HG02571 (cell line): ENCODE measurements at regions not wholly inside any gene's neighbourhood (a gene's known extent, or its start where the extent isn't known, plus 50 kb on each side); places are given as distances from the start of the nearest gene placed in this dataset.
A peak's percentile ranks its signal among the peaks of the same experiment; 100 is the strongest.

Experiments used
- ATAC-seq: cut with Tn5 transposase; IDR thresholded peaks from one replicate; pipeline ENCODE4 v1.9.1; 2021; ENCODE audit warnings: mild to moderate bottlenecking, moderate library complexity; ENCODE audit not compliant: unreplicated experiment

DNA sequence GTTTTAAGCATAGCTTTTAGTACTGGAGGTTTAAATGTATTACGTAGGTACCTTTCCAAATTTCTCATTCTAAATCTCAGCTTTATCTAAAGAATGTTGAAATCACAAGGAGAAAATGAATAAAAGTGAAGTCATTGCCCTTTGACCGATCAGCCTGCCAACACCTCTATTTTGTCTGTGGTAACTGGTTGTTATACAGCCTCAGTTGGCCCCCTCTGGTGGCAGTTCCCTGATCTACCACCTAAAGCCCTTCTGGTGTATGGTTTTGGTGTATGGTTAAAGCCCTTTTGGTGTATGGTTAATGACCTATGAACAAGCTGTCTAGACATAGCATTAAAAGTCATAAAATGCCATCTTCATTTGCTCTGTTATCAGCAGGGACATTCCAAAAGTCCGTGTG is 378.2 kb upstream of the AZI2 start:
- peak; percentile 77 for ATAC-seq

DNA sequence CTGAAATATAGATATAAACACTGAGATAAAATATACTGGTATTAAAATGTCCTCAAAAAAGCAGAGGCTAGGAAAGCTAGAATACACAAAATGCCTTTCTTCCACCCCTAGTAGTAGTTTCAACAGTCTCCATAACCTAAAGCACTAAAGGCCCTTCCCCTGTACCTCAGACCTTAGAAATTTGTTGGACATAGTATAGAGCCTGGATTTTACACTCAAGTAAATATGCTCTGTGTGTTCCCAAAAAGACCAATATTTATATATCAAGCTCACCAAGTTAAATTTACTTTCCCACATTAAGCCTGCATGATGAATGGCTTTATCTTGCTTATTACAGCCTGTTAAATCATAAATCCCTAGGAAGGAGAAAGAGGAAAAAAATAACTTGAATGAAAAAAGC is 378.7 kb upstream of the AZI2 start:
- ATAC-seq = no peak

DNA sequence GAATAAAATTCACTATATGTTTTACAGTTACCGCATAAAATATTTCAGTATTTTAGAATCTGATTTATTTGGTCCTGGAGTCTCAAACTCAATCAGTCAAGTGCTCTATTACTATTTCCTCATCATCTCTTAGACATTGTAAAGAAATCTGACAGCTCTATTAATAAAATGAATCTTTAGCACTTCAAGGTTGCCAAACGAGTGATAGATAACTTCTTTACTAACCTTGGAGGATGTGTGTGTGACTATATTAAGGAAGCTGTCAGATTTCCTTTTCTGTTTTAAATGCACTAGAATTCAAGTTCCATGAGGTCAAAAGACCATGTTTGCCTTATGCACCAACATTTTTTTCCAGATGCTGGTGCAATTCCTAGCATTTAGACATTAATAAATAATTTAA is 389.8 kb upstream of the AZI2 start:
- ATAC-seq = no peak

DNA sequence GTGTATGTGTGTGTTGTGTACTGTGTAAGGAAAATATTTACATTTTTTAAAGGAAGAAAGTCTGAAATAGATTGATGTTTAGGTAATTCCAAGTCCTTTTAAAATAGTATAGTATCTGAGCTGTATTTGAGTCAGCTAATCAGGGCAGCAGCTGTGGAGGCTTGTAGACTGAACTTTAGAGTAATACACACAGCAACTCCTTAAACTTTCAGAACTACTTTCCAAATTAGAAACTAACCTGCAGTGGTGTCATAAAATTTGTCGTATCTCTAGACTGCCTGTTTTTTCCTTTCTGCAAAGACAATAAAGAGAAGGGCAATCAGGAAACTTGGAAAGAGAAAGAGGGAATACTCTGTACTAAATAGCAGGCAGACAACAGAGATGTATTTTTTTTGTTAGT is 391.0 kb upstream of the AZI2 start:
- no peak for ATAC-seq

DNA sequence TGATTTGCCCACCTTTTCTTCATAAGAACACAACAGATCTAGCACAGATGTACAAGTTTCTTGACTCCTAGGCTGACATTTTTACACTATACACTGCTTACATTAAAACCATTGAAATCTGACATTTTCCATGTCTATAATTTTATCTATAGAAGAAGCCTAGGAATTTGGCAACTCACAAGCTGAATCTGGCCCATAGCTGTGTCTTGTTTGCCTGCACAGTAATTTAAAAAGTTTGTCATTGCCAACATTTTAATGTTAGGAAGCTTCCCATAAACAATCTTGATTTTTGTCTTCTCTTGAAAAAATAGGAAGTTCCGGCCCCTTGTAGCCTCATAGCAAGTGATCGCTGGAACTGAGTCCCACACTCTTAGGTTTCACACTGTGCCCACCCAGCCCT is 394.6 kb upstream of the AZI2 start:
- no peak for ATAC-seq

DNA sequence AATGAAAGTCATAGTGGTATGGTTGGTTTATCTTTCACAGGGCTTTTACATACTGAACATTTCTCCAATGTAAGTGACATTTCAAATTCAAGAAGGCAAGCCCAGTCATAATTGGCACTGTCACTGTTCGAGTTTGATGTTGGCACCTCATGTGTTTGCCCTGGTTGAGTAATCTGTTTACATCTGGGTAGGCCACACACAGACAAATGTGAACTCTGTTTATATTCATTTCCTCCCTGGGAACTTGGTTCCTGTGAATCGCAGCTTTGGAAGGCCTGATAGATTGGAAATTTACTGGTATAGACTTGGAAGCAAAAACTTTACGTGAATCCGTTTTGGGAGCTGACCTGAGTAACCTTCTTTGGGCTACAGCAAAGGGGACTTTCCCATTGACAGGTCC is 395.2 kb upstream of the AZI2 start:
- ATAC-seq = no peak

DNA sequence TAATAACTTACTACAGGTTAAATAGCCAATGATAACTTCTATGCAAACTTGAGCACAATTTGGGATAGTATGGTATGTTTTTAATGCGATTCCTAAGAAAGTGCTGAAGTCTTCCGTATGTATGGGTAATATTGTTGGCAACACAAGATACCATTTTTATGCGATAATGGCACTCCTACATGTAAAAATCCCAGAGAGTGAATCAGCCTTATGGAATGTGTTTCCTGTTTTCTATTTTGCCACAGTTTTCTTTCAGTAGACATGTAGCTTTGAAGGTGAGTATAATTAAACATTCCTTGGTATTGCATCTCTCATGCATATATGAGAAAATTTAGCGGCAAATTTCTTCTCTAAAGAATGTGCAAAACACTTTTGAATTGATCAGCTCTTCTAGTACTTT is 396.8 kb upstream of the AZI2 start:
- ATAC-seq = no peak

DNA sequence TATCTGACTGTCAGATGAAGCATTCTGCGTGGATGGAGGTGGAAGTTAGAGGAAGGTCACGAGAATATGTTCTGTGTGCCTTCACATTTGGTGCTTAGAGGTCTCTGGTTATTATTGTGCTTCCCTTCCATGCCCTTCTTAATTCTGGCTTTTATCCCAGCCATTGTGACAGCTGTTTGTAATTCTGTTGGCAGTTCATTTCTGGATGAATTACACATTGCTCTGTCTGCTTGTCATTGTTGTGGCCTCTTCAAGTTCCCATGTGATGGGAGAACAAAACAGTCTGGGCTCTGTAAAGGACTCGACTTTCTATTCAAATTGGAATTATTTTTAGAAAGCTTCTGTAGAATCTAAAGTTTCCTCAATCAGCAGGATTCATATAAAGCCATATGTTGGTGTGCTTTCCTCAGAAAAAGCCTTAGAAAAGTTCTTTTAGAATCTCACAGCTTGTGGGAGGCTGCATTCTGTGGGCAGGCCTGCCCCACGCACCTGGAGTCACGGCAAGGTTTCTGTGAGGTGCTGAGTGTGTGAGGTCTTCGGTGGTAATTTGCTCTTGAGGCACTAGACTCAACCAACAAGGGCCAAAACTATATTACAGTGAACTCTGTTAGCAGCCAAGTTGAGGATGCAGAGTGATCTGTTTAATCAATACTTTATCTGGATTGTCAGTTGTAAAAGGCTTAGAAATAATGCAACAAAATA is 397.4 kb upstream of the AZI2 start:
- ATAC-seq = no peak

DNA sequence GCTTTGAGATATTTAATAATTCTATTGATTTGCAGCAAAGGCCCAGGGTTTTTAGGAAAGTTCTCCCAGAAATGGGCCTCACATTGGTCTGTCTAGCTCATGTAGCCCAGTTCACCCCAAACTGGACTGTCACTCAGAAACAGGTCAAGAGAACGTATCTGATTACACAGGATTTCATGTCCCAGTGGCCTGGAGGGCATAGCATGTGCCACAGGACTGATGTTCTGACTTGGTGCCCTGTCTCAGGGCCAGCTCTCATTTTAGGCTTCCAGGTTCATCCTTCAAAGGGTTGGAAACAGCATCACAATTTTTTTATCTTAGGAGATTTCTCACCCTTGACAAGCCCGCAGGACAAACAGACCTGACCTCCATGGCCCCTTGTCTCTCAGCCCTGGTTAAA is 398.4 kb upstream of the AZI2 start:
- ATAC-seq = no peak

DNA sequence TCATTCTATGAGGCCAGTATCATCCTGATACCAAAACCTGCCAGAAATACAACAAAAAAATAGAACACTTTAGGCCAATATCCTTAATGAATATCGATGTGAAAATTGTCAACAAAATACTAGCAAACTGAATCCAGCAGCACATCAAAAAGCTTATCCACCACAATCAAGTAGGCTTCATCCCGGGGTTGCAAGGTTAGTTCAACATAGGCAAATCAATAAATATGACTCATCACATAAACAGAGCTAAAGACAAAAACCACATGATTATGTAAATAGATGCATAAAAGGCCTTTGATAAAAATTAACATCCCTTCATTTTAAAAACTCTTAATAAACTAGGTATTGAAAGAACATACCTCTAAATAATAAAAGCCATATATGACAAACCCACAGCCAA is 403.2 kb upstream of the AZI2 start:
- no peak for ATAC-seq

DNA sequence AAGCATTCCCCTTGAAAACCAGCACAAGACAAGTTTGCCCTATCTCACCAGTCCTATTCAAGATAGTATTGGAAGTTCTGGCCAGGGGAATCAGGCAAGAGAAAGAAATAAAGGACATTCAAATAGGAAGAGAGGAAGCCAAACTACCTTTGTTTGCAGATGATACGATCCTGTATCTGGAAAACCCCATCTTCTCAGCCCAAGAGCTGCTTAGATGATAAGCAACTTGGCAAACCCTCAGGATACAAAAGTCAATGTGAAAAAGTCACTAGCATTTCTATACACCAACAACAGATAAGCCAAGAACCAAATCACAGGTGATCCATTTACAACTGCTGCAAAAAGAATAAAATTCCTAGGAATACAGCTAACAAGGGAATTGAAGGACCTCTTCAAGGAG is 403.7 kb upstream of the AZI2 start:
- ATAC-seq = no peak

DNA sequence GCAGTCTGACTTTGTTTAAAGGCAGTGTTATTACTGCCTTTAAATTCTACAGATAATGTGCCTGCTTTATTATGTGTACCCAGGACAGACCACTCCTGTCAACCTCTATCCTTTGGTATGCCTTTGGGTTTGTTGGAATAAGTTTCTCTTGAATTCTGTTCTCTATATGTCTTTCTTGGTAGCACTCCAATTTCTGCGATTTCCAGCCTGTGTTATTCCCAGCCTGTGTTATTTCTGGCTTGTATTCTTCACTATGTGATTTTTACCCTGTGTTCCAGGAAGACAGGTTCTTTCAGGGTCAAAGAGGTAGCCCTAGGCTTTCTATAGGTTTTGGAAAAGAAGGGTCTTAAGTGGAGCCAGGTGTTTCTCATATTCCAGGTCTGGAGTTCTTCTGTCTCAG is 407.4 kb upstream of the AZI2 start:
- ATAC-seq = no peak

DNA sequence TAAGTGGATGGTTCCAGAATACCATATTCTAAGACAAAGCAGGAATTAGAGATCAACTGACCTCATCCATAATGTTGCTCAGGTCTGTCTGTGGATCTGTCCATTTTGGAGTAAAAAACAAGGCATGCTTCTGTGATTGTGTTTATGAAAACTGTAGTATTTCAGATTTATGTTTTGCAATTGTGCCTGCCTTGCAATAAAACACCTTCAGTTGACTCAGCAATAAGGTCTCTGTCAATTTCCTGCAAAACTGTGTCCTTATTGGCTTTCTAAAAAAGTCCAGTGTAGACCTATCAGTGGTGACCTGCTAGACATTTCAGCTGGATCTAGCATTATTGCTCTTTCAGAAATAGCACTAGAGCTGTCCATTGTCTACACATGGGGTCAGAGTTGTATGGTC is 409.5 kb upstream of the AZI2 start:
- no peak for ATAC-seq

DNA sequence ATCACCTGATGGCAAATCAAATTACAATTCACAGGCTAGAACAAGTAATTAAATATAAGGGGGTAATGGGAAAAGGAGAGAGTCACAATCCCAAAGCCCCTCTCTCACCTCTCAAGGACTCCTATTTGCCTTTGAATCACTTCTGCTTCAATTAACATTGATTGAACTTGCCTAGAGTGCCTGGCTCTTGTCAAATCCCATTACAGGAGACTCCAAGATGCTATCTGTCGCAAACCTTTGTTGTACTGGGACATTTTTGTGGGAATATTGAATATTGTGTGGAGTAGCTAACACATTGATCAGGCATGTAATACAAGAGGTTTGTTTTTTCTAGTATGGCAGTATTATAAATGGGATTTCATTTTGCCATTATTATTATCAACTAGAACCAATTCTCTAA is 412.8 kb upstream of the AZI2 start:
- no peak for ATAC-seq

DNA sequence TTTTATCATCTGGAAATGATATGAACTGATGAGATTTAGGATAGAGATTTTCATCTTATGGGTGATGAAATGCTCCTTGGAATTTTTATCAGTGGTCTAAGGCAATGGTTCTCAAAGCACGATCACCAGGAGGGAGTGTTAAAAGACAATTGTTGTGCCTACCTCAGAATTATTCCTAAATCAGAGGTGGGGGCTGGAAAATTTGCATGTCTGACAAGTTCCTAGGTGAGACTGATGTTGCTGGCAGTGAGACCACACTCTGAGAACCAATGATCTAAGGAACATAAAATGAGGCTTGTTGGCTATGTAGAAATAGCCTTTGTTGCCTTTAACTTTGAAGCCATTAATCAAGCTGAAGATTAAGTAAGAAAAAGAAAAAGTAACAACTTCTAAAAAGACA is 416.6 kb upstream of the AZI2 start:
- no peak for ATAC-seq

DNA sequence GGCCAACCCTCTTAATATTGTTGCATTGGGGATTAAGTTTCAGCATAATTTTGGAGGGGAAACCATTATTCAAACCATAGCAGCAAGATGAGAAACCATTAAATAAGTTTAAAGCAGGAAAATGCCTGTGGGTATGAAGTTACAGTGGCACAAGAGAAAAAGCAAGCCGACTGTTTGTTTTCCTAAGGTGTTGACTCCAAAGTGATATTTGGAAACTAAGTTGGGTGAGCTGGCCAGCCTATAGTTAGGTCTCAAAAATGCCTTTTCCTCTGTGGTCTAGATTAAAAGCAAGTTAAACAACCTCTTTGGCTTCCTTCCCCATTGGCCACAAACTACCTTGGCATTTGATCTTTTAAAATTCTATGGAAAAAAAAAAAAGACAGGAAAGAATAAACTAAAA is 419.8 kb upstream of the AZI2 start:
- ATAC-seq = no peak

DNA sequence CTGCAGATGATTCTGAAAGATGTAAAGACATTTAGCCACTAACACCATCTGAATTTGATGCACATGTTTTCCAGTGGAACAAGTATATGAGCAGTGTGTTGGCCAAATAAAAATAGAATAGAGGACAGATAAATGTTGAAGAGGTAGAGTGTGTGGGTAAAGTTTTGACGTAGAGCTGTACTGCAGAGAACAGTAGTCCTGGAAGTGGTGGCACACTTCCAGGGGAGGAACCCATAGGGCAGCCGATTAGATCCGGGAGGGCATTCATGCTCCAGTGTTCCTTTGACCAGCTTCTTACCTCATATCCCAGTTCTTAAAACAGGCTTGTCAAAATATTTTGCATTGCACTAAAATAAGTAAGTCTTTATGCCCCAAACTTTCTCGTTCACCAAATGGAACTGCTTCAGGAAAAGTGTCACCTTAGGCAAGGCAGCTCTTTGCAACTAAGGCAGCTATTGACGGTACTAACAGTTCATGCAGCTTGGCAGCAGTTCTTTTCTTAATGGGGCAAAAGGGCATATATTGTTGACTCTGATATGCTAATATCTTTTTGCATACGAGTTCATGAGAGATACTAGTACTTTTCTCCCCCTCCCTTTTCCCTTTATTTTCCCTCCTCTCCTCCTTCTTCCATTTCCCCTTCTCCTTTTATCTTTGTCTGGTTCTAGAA is 429.3 kb upstream of the AZI2 start:
- no peak for ATAC-seq

DNA sequence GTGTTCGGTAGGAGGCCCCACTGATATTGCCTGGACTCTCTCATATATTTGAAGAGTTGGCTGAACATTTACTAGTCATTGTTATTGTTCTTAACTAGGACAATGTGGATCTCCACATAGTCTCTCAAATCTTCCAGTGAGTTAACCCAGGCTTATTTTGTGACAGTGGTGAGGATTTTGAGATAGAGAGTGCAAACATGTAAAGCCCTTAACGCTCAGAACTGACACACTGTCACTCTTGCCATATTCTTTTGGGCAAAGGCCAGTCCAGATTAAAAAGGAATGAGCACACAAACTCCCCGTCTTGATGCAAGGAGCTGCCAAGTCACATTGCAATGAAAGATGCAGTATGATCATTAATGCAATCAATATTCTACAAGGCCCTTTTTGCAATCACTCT is 431.9 kb upstream of the AZI2 start:
- no peak for ATAC-seq

DNA sequence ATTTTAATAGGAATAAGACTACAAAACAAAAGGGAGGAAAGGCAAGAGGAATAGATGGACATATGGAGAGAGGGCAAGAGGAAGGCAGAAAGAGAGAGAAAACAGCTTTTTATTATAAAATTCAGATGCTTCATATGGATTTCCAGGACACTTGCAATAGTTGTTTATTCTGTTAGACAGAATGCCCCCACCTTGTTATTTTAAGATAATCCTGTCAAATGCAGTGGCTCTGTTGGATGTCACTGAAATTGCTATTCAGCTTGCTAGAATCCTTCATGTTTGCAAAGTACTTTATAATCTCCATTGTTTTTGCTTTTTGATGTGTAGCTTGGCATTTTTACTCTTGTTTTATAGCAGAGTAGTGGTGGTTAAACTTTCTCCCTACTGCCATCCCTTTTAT is 432.4 kb upstream of the AZI2 start:
- ATAC-seq = no peak

DNA sequence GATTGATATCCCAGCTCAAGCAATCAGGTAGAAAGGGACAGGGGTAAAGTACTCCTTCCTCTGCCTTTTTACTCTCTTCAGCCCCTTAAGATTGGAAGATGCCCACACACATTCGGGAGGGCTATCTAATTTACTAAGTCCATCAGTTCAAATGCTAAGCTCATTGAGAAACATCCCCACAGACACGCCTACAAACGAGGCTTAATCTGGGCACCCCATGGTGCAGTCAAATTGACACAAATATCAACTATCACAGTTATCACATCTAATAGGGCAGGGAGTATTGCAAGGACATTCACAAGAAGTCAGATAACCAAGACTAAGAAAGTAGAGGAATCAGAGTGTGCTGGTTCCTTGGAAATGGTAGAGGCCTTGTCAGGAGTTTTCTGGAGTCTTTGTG is 437.8 kb upstream of the AZI2 start:
- no peak for ATAC-seq

DNA sequence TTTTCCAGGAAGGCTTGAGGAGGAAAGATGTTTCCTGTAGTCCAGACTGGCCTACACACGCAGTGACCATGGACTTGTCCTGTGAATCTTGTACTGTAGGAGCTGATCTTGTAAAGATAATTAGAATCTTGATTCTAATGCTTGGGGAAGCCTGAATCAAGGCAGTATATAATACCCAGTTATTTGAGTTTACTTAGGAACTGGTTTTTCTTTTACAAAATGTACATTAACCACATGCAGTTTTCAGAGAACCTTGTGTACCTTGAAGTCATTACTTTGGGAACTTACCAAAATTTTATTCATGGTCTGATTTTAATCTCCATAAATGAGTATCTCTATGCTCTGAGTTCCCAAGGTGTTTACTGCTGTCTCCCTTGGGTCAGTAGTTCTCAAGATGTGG is 439.9 kb upstream of the AZI2 start:
- no peak for ATAC-seq

DNA sequence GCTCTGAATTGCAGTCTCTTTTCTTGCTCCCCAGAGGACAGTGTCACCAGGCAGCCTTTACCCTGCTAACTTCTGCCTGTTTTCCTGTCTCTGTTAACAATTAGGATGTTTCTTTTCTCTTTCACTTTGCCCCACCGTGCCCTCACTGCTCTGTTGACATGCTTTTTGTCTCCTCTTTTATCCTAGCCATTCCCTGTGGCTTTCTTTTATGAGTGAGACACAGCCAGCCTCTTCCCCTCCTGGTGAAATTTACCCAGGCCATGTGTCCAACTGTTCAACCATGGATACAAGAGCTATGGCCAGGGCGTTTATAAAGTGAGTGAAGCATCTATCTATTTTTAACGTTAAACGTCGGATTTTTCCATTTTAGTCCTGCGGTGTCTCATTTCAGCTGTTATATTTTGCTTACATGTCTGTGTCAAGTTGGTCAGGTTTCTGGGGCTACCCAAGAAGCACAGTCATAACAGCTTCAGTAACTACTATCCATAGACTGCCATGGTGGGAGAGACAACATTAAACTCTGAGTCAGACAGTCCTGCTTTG is 443.2 kb upstream of the AZI2 start:
- ATAC-seq = no peak

DNA sequence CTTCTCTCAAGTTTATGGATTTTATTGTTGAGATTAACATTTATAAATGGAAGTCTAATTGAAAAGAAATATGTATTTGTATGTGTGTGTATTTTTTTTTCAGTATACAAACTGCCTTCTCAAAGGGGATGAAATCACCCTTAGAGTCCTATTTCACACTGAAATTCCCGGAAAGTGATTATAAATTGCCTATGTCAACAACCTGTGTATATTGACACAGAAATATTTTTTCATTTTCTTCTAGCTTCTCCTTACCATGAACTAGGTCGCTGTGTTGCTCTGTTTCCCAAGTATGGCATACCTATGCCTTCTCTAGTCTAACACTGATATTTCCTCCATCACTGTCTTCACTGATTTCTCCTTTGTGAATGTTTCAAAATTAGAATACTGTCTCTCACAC is 444.0 kb upstream of the AZI2 start:
- ATAC-seq = no peak
